ENCODE measurements at regions not wholly inside any gene's neighbourhood (a gene's known extent, or its start where the extent isn't known, plus 50 kb on each side); places are given as distances from the start of the nearest gene placed in this dataset.

DNA sequence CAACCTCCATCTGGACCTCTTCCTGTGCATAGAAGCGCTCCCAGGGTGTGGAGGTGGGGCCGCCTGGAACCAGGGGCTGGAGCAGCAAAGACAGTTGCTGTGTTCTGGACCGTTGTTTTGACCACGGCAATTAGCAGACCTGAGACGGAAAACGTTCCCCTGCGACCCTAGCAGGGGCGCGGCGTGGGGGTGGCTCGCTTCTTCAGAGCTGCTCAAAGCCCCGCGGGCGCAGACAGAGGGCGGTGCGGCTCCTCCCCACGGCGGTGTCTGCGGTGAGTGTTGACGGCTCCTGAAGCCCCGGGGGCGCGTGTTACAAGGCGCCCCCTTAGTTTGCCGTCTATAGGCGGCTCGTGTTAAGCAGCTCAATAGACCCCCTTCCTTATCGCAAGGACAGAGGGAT is 79.2 kb downstream of the TRIML1 start:
- no peaks in the 10 kb centered on the region for H3K27me3 ChIP-seq
- TF ChIP-seq EP300 (IDR thresholded peaks at IDR 0.05) (no peak), POLR2A (IDR thresholded peaks at IDR 0.05) (no peak)
- TF ChIP-seq, protein P1, sequence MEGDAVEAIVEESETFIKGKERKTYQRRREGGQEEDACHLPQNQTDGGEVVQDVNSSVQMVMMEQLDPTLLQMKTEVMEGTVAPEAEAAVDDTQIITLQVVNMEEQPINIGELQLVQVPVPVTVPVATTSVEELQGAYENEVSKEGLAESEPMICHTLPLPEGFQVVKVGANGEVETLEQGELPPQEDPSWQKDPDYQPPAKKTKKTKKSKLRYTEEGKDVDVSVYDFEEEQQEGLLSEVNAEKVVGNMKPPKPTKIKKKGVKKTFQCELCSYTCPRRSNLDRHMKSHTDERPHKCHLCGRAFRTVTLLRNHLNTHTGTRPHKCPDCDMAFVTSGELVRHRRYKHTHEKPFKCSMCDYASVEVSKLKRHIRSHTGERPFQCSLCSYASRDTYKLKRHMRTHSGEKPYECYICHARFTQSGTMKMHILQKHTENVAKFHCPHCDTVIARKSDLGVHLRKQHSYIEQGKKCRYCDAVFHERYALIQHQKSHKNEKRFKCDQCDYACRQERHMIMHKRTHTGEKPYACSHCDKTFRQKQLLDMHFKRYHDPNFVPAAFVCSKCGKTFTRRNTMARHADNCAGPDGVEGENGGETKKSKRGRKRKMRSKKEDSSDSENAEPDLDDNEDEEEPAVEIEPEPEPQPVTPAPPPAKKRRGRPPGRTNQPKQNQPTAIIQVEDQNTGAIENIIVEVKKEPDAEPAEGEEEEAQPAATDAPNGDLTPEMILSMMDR (IDR thresholded peaks at IDR 0.05) = no peak
- no peaks in the 10 kb centered on the region for H3K4me1 ChIP-seq
- WGBS, 2 donors = 58 to 78% methylated on average over 11 to 28 of the region's 28 CpGs
- H3K9me3 ChIP-seq = peaks cover 0 to 9% (median 0%) of the 10 kb centered on the region in 4 donors
- no peak overlapping the region for H3K4me3 ChIP-seq
- H3K36me3 ChIP-seq = no peaks in the 10 kb centered on the region
- no peak for DNase-seq (ENCODE audit: low spot score in 2 of 2)
- H3K27ac ChIP-seq = no peak overlapping the region

GRCh38 chr4:188220006-188220405 is 80.8 kb downstream of the TRIML1 start:
- H3K27me3 ChIP-seq = no peaks in the 10 kb centered on the region
- H3K36me3 ChIP-seq = no peaks in the 10 kb centered on the region
- no peaks in the 10 kb centered on the region for H3K4me1 ChIP-seq
- H3K9me3 ChIP-seq = peaks cover 0 to 9% (median 0%) of the 10 kb centered on the region in 4 donors
- no peak overlapping the region for H3K4me3 ChIP-seq
- TF ChIP-seq, protein P1 (IDR thresholded peaks at IDR 0.05) = no peak
- no peak for TF ChIP-seq POLR2A (IDR thresholded peaks at IDR 0.05)
- TF ChIP-seq EP300 (IDR thresholded peaks at IDR 0.05) = no peak
- WGBS, 2 donors = 48 to 52% methylated on average over 4 of the region's 4 CpGs
- no peak overlapping the region for H3K27ac ChIP-seq
- no peak for DNase-seq (ENCODE audit: low spot score in 2 of 2)

DNA sequence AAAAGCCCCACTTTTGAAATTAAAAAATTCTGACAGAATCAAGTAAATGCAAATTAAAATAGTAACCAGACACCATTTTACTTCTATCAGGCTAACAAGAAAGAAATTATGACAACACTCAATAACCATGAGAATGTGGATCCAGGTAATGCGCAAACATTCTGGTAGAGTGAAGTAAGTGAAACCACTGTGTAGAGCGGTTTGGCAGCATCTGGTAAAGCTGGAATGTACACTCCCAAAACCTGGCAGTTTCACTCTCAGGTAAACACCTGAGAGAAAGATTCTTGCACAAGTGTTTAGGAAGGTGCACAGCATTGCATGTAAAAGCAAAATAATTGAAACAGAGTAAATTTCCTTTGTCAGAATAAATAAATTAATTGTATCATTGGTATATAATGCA is 81.8 kb downstream of the TRIML1 start:
- no peaks in the 10 kb centered on the region for H3K27me3 ChIP-seq
- H3K4me3 ChIP-seq = no peak overlapping the region
- H3K9me3 ChIP-seq = peaks cover 0 to 9% (median 0%) of the 10 kb centered on the region in 4 donors
- no peaks in the 10 kb centered on the region for H3K36me3 ChIP-seq
- WGBS, 2 donors = 94 to 100% methylated on average over 2 of the region's 2 CpGs
- no peak for DNase-seq (ENCODE audit: low spot score in 2 of 2)
- TF ChIP-seq, protein P1 (IDR thresholded peaks at IDR 0.05) = no peak
- TF ChIP-seq EP300 (IDR thresholded peaks at IDR 0.05) = no peak
- no peak for TF ChIP-seq POLR2A (IDR thresholded peaks at IDR 0.05)
- no peaks in the 10 kb centered on the region for H3K4me1 ChIP-seq
- no peak overlapping the region for H3K27ac ChIP-seq

DNA sequence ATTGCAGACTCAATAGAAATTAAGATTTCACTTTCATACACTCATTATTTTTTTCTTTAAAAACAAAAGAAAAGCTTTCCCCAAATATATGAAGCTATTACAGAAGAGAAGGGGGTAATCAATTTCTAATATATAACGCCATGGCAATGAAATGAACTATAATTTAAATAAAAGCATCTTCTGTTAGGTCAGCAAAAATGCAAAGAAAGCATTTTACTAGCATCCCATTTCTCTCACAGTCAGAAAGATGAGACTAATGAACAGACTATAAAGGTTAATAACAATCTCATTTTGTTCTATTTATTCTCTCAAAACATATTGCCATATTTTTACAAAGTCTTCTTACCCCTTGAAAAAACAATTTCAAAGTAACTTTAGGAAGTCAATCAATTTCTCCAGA is 89.0 kb downstream of the TRIML1 start:
- Histone ChIP-seq H3K9me3 (no peaks in the 10 kb centered on the region), H3K27ac (no peak overlapping the region), H3K27me3 (no peaks in the 10 kb centered on the region), H3K36me3 (no peaks in the 10 kb centered on the region), H3K4me3 (no peak overlapping the region), H3K4me1 (no peaks in the 10 kb centered on the region)
- no peak for DNase-seq (ENCODE audit: low spot score in 2 of 2)
- WGBS, 2 donors = 82 to 90% methylated on average over 1 of the region's 1 CpG
- TF ChIP-seq EP300 (IDR thresholded peaks at IDR 0.05) (no peak), POLR2A (IDR thresholded peaks at IDR 0.05) (no peak)
- TF ChIP-seq, protein P1 (IDR thresholded peaks at IDR 0.05) = no peak

- no peak for DNase-seq (ENCODE audit: low spot score in 2 of 2)
Measured at GRCh38 chr4:188232428-188232827, 93.2 kb downstream of the TRIML1 start.

More at GRCh38 chr4:188232428-188232827, 93.2 kb downstream of the TRIML1 start:
- H3K9me3 ChIP-seq = no peaks in the 10 kb centered on the region
- no peaks in the 10 kb centered on the region for H3K4me1 ChIP-seq
- no peak overlapping the region for H3K27ac ChIP-seq
- no peak overlapping the region for H3K4me3 ChIP-seq
- TF ChIP-seq POLR2A (IDR thresholded peaks at IDR 0.05) = no peak
- TF ChIP-seq, protein P1 (IDR thresholded peaks at IDR 0.05) = no peak
- no peak for TF ChIP-seq EP300 (IDR thresholded peaks at IDR 0.05)
- H3K27me3 ChIP-seq = no peaks in the 10 kb centered on the region
- H3K36me3 ChIP-seq = no peaks in the 10 kb centered on the region
- WGBS, 2 donors = 84 to 90% methylated on average over 6 of the region's 6 CpGs
